ENCODE measurements at regions not wholly inside any gene's neighbourhood (a gene's known extent, or its start where the extent isn't known, plus 50 kb on each side); places are given as distances from the start of the nearest gene placed in this dataset.

DNA sequence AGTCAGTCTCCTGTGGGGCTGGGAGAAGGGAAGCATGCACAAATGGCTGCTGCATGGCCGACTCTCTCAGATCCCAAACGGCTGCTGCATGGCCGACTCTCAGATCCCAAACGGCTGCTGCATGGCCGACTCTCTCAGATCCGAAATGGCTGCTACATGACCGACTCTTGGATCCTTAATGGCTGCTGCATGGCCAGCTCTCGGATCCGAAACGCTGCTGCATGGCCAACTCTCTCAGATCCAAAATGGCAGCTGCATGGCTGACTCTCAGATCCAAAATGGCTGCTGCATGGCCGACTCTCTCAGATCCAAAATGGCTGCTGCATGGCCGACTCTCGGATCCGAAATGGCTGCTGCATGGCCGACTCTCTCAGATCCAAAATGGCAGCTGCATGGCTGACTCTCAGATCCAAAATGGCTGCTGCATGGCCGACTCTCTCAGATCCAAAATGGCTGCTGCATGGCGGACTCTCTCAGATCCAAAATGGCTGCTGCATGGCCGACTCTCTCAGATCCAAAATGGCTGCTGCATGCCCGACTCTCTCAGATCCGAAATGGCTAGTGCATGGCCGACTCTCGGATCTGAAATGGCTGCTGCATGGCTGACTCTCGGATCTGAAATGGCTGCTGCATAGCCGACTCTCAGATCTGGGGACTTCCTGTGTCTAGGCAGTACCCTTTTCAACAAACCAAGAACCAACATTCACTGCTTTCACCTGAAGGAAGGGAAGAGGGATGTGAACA lies 284.8 kb upstream of the SMIM21 start (continued):
- 0 out of 6 replicates have a peak, but pooled peaks of 1 of the 3 experiments have one; percentile 46 for TF ChIP-seq ZBTB11 (CRISPR knock-in tag; IDR thresholded peaks at IDR 0.05)
- TF ChIP-seq ZNF197 (CRISPR knock-in tag; IDR thresholded peaks at IDR 0.05; ENCODE audit: low read depth), result 0 out of 2 replicates have a peak, but pooled peaks have one; percentile 82
- TF ChIP-seq CBX3 (IDR thresholded peaks at IDR 0.05; ENCODE audit: borderline replicate concordance in 1 of 2, low read length in 2 of 2), result peak in 1 of 2 experiments; percentile 77; a peak in 2 of 3 replicates
- TF ChIP-seq ZNF395 (CRISPR knock-in tag; IDR thresholded peaks at IDR 0.05), result peak; percentile 60; the same call in 1 of the 2 replicates
- TF ChIP-seq ZC3H11A (IDR thresholded peaks at IDR 0.05; ENCODE audit: low read depth, low read length), result peak; percentile 92

Data from K562 (cell line).